ENCODE measurements at regions not wholly inside any gene's neighbourhood (a gene's known extent, or its start where the extent isn't known, plus 50 kb on each side); places are given as distances from the start of the nearest gene placed in this dataset.

- no peaks in the 10 kb centered on the region for H3K9me3 ChIP-seq
- H3K27ac ChIP-seq = no peak overlapping the region
- TF ChIP-seq CTCF (IDR thresholded peaks at IDR 0.05) = no peak
- no peak for TF ChIP-seq POLR2AphosphoS5 (IDR thresholded peaks at IDR 0.05; ENCODE audit: insufficient read depth in 1 of 2, low read depth in 1 of 2)
- TF ChIP-seq POLR2A (IDR thresholded peaks at IDR 0.05) = no peak
- H3K27me3 ChIP-seq = no peaks in the 10 kb centered on the region
- H3K4me1 ChIP-seq = no peaks in the 10 kb centered on the region
- DNase-seq (ENCODE audit: extremely low spot score in 2 of 2) = peak in 1 of 2 donors; percentile 92
- H3K4me3 ChIP-seq = no peak overlapping the region
- intact Hi-C loops (cut with DNase I) = no loop called here
- H3K36me3 ChIP-seq = no peaks in the 10 kb centered on the region
Measured at GRCh38 chr3:41075975-41076374, 123.3 kb upstream of the CTNNB1 start.

- no peak for DNase-seq (ENCODE audit: extremely low spot score in 2 of 2)
- TF ChIP-seq CTCF (IDR thresholded peaks at IDR 0.05) = no peak
- no peak for TF ChIP-seq POLR2AphosphoS5 (IDR thresholded peaks at IDR 0.05; ENCODE audit: insufficient read depth in 1 of 2, low read depth in 1 of 2)
- TF ChIP-seq POLR2A (IDR thresholded peaks at IDR 0.05) = no peak
- Histone ChIP-seq H3K36me3 (no peaks in the 10 kb centered on the region), H3K4me1 (no peaks in the 10 kb centered on the region), H3K27ac (no peak overlapping the region), H3K27me3 (no peaks in the 10 kb centered on the region), H3K4me3 (no peak overlapping the region), H3K9me3 (no peaks in the 10 kb centered on the region)
- intact Hi-C loops (cut with DNase I) = no loop called here
Measured at GRCh38 chr3:41076399-41076798, 122.9 kb upstream of the CTNNB1 start.

GRCh38 chr3:41080141-41080540 lies 119.2 kb upstream of the CTNNB1 start:
- TF ChIP-seq POLR2A (IDR thresholded peaks at IDR 0.05) (no peak), POLR2AphosphoS5 (IDR thresholded peaks at IDR 0.05; ENCODE audit: insufficient read depth in 1 of 2, low read depth in 1 of 2) (no peak), CTCF (IDR thresholded peaks at IDR 0.05) (no peak)
- intact Hi-C loops (cut with DNase I) = no loop called here
- Histone ChIP-seq H3K27me3 (no peaks in the 10 kb centered on the region), H3K9me3 (no peaks in the 10 kb centered on the region), H3K27ac (no peak overlapping the region), H3K36me3 (no peaks in the 10 kb centered on the region), H3K4me1 (no peaks in the 10 kb centered on the region), H3K4me3 (no peak overlapping the region)
- no peak for DNase-seq (ENCODE audit: extremely low spot score in 2 of 2)

GRCh38 chr3:41088882-41089281 lies 110.4 kb upstream of the CTNNB1 start:
- TF ChIP-seq CTCF (IDR thresholded peaks at IDR 0.05) (no peak), POLR2AphosphoS5 (IDR thresholded peaks at IDR 0.05; ENCODE audit: insufficient read depth in 1 of 2, low read depth in 1 of 2) (no peak), POLR2A (IDR thresholded peaks at IDR 0.05) (no peak)
- Histone ChIP-seq H3K4me1 (no peaks in the 10 kb centered on the region), H3K9me3 (no peaks in the 10 kb centered on the region), H3K36me3 (no peaks in the 10 kb centered on the region), H3K27ac (no peak overlapping the region), H3K27me3 (no peaks in the 10 kb centered on the region), H3K4me3 (no peak overlapping the region)
- no peak for DNase-seq (ENCODE audit: extremely low spot score in 2 of 2)
- intact Hi-C loops (cut with DNase I) = no loop called here

DNA sequence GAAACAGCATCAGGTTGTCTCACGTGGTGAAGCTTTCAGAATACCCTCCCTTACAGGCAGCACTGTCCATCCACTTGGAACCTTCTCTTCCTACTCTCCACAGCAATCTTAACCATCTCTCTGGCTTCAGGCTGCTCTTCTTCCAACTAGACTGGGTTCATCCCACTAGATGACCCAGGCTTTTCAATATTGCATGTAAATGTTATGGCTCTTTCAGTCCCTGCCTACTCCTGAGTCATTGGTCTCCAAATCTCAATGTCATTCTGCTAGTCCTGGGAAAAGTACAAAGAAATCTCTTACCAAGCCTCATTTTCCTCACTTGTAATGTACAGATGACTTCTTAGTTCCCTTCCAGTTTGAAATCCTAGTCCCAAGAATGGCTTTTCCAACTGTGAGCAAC lies 109.7 kb upstream of the CTNNB1 start:
- H3K4me1 ChIP-seq = no peaks in the 10 kb centered on the region
- no peaks in the 10 kb centered on the region for H3K36me3 ChIP-seq
- H3K27me3 ChIP-seq = no peaks in the 10 kb centered on the region
- no peak overlapping the region for H3K27ac ChIP-seq
- no peak overlapping the region for H3K4me3 ChIP-seq
- intact Hi-C loops (cut with DNase I) = no loop called here
- no peak for DNase-seq (ENCODE audit: extremely low spot score in 2 of 2)
- H3K9me3 ChIP-seq = no peaks in the 10 kb centered on the region
- TF ChIP-seq POLR2A (IDR thresholded peaks at IDR 0.05) = no peak
- TF ChIP-seq CTCF (IDR thresholded peaks at IDR 0.05) = no peak
- no peak for TF ChIP-seq POLR2AphosphoS5 (IDR thresholded peaks at IDR 0.05; ENCODE audit: insufficient read depth in 1 of 2, low read depth in 1 of 2)
